Bronchial epithelial cell (primary cell): ENCODE measurements at regions not wholly inside any gene's neighbourhood (a gene's known extent, or its start where the extent isn't known, plus 50 kb on each side); places are given as distances from the start of the nearest gene placed in this dataset.
A peak's percentile ranks its signal among the peaks of the same experiment; 100 is the strongest.

Experiments used
- DNase-seq: peaks from one replicate; pipeline ENCODE4 v3.0.0-alpha.2; 2010; ENCODE audit warnings: low read depth
- FAIRE-seq: peaks from 2 replicates; lab custom pipeline; 2011; peaks lifted over from hg19 to GRCh38; lab: Jason Lieb, UNC
- H3K27me3 ChIP-seq: 2 replicates; pipeline ENCODE4 v1.5.1; 2011; ENCODE audit warnings: low read length; ENCODE audit not compliant: control insufficient read depth, insufficient read depth
- H3K36me3 ChIP-seq: 2 replicates; pipeline ENCODE4 v1.5.1; 2011; ENCODE audit warnings: low read length; ENCODE audit not compliant: control insufficient read depth, insufficient read depth
- H3K4me3 ChIP-seq: 2 replicates; pipeline ENCODE4 v1.5.1; 2011; ENCODE audit warnings: mild to moderate bottlenecking, low read depth, low read length, control low read depth
- CTCF ChIP-seq: IDR thresholded peaks from 2 replicates; pipeline ENCODE4 v1.5.1; 2011; ENCODE audit warnings: mild to moderate bottlenecking, moderate library complexity, low read length, control low read depth, inconsistent platforms; ENCODE audit not compliant: insufficient read depth, severe bottlenecking

GRCh38 chr11:116317212-116317611 lies 455.6 kb downstream of the BUD13 start:
- FAIRE-seq (no peak), DNase-seq (no peak)
- no peak for TF ChIP-seq CTCF
- no peak overlapping the region for H3K4me3 ChIP-seq
- H3K27me3 ChIP-seq: no peaks in the 10 kb centered on the region
- H3K36me3 ChIP-seq: no peaks in the 10 kb centered on the region

- TF ChIP-seq CTCF: no peak
- no peak for DNase-seq
- Histone ChIP-seq H3K27me3 (no peaks in the 10 kb centered on the region), H3K36me3 (no peaks in the 10 kb centered on the region), H3K4me3 (no peak overlapping the region)
- FAIRE-seq: no peak
These were observed 458.8 kb downstream of the BUD13 start for GRCh38 chr11:116314006-116314405.

GRCh38 chr11:116312570-116313391 lies 460.0 kb downstream of the BUD13 start:
- Histone ChIP-seq H3K27me3 (no peaks in the 10 kb centered on the region), H3K4me3 (no peak overlapping the region), H3K36me3 (no peaks in the 10 kb centered on the region)
- DNase-seq (peak; percentile 12), FAIRE-seq (no peak)
- TF ChIP-seq CTCF: no peak

GRCh38 chr11:116311206-116311605 lies 461.6 kb downstream of the BUD13 start:
- no peak overlapping the region for H3K4me3 ChIP-seq
- no peak for FAIRE-seq
- DNase-seq: no peak
- no peak for TF ChIP-seq CTCF
- no peaks in the 10 kb centered on the region for H3K27me3 ChIP-seq
- H3K36me3 ChIP-seq: no peaks in the 10 kb centered on the region

- DNase-seq: no peak
- Histone ChIP-seq H3K27me3 (no peaks in the 10 kb centered on the region), H3K36me3 (no peaks in the 10 kb centered on the region), H3K4me3 (no peak overlapping the region)
- TF ChIP-seq CTCF: no peak
- no peak for FAIRE-seq
These were observed 462.1 kb downstream of the BUD13 start for GRCh38 chr11:116310698-116311097.

- FAIRE-seq (no peak), DNase-seq (no peak)
- Histone ChIP-seq H3K4me3 (no peak overlapping the region), H3K27me3 (no peaks in the 10 kb centered on the region), H3K36me3 (no peaks in the 10 kb centered on the region)
- TF ChIP-seq CTCF: no peak
These were observed 462.6 kb downstream of the BUD13 start for GRCh38 chr11:116310226-116310625.
